ENCODE measurements at regions not wholly inside any gene's neighbourhood (a gene's known extent, or its start where the extent isn't known, plus 50 kb on each side); places are given as distances from the start of the nearest gene placed in this dataset.

DNA sequence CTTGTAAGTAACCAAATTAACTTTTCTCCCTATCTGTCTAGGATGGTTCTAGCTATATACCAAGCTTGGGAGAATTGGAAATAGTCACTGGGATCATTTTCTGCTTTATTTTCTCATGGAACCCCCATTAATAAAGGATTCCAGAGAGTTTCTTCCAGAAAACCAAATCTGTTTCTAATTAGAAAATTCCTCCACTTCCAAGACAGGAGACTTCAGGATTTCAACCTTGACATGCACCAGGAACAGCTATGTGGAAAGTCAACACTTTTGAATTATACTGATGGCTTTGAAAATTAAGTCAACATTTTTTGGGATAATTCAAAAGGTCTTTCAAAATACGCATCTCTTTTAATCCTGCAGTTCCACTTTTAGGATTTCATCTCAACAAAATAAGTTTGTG, 138.3 kb downstream of the MEX3B start:
- TF ChIP-seq, protein P1, sequence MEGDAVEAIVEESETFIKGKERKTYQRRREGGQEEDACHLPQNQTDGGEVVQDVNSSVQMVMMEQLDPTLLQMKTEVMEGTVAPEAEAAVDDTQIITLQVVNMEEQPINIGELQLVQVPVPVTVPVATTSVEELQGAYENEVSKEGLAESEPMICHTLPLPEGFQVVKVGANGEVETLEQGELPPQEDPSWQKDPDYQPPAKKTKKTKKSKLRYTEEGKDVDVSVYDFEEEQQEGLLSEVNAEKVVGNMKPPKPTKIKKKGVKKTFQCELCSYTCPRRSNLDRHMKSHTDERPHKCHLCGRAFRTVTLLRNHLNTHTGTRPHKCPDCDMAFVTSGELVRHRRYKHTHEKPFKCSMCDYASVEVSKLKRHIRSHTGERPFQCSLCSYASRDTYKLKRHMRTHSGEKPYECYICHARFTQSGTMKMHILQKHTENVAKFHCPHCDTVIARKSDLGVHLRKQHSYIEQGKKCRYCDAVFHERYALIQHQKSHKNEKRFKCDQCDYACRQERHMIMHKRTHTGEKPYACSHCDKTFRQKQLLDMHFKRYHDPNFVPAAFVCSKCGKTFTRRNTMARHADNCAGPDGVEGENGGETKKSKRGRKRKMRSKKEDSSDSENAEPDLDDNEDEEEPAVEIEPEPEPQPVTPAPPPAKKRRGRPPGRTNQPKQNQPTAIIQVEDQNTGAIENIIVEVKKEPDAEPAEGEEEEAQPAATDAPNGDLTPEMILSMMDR (IDR thresholded peaks at IDR 0.05; ENCODE audit: low read depth, low read length) = no peak
- TF ChIP-seq POLR2A (IDR thresholded peaks at IDR 0.05; ENCODE audit: extremely low read depth, insufficient read length) (no peak), MYC (IDR thresholded peaks at IDR 0.05; ENCODE audit: low read depth, low read length) (no peak)
- TF ChIP-seq, protein P2, sequence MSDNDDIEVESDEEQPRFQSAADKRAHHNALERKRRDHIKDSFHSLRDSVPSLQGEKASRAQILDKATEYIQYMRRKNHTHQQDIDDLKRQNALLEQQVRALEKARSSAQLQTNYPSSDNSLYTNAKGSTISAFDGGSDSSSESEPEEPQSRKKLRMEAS (IDR thresholded peaks at IDR 0.05; ENCODE audit: low read depth, low read length) = no peak

Data from NB4 (cell line).